GM19397 (cell line): ENCODE measurements at regions not wholly inside any gene's neighbourhood (a gene's known extent, or its start where the extent isn't known, plus 50 kb on each side); places are given as distances from the start of the nearest gene placed in this dataset.
"Not testable (repeated sequence)": the region's sequence is repeated elsewhere in the genome, so short reads cannot be mapped to it uniquely, and the experiment has no call there.

Source experiments
- ATAC-seq: cut with Tn5 transposase; IDR thresholded peaks from one replicate; pipeline ENCODE4 v1.9.1; 2021; ENCODE audit warnings: mild to moderate bottlenecking, moderate library complexity; ENCODE audit not compliant: unreplicated experiment

DNA sequence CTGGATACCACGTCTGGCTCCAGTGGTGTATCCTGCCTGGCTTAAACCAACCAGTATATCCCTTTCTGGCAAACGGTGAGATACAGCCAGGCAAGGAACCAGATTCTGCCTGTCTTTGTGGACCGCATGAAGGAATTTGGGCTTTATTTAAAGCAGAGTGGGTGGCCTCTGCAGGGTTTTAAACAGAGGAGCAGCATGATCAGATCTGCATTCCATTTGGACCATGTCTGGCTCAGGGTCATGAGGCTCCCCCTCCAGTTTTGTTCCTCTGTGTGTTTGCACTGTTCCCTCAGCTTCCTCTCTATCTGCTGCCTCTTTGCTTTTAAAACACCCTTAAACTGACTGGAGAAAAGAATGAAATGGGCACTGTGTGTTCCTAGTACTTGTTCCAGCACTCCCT is 195.0 kb downstream of the GIPC2 start:
- ATAC-seq = no peak

GRCh38 chr1:78247079-78247478 is 201.3 kb downstream of the GIPC2 start:
- ATAC-seq = no peak

- no peak for ATAC-seq
Observed at GRCh38 chr1:78250201-78250600, 204.4 kb downstream of the GIPC2 start.

DNA sequence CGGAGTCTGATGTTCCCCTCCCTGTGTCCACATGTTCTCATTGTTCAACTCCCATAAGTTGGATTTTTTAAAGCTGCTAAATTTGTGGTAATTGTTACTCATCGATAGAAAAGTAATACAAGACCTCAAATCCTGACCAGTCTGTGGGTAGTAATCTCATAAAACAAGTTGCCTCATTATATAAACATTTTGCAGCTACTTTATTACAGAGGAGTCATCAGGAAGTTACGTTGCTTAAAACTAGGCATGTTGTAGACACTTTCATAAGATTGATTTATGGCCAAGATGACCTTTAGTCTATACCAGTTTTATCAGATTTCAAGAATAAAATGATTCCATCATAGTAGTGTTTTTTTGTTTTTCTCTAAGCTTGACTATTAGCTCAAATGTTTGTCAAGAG is 208.8 kb downstream of the GIPC2 start:
- no peak for ATAC-seq

DNA sequence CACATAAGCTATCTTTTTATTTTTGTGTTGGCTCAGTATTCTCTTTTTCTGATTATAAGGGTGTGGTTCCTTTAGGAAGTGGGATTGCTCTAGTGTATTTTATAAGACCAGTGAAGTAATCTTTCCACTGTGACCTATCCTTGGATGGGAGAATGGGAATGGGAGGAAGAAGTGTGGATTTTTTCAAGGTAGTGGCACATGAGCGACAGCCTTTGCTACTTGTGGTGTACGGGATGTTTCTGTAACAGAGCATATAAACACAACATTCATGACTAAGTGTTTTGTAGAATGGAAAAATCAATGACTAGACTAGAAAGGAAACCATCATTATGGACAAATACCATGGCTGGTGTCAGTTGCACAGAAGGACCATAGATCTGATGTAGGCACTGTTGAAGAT is 209.6 kb downstream of the GIPC2 start:
- ATAC-seq = no peak

DNA sequence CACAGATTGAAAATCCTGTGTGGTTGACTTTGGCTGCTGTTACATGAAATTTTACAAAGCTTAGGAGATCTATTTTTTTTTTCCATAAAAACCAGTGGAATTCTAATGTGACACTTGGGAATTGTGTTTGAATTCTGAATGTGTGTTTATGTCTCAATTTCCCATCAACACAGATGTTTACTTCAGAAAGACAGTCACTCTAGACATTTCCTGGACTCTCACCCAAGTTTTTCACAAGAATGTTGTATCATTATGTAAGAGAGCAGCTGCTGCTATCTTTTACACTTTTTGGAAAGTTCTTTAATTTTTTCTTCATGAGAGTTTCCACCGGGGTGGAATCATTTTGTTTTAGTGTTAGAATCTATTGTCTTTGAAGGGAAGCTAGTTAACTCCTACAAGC is 210.1 kb downstream of the GIPC2 start:
- no peak for ATAC-seq

DNA sequence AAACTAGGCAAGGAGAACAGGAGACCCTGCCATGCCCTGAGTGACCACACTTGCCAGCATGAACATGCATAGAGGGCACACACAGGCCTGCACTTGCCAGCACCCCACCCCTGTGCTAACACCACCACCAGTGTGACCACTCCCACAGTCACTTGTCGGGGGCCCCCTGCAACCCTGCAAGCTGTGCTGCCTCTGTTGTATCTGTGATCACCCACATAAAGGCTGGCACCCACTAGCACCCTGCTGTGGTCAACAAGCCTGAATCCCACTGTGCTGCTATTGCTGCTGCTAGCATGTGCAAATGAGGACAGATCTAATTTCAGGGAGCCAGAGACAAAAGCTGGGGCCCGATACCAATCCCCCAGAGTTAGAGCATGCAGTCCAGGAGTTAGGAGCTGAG is 217.7 kb downstream of the GIPC2 start:
- no peak for ATAC-seq

DNA sequence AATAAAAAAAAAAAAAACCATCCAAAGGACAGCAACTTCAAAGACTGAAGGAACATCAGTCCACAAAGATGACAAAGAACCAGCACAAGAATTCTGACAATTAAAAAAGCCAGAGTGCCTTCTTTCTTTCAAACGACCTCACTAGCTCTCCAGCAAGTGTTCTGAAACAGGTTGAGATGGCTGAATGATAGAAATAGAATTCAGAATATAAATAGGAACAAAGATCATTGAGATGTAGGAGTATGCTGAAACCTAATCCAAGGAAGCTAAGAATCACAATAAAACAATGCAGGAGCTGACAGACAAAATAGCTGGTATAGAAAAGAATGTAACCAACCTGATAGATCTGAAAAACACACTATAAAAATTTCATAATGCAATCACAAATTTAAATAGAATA is 218.2 kb downstream of the GIPC2 start:
- no peak for ATAC-seq

DNA sequence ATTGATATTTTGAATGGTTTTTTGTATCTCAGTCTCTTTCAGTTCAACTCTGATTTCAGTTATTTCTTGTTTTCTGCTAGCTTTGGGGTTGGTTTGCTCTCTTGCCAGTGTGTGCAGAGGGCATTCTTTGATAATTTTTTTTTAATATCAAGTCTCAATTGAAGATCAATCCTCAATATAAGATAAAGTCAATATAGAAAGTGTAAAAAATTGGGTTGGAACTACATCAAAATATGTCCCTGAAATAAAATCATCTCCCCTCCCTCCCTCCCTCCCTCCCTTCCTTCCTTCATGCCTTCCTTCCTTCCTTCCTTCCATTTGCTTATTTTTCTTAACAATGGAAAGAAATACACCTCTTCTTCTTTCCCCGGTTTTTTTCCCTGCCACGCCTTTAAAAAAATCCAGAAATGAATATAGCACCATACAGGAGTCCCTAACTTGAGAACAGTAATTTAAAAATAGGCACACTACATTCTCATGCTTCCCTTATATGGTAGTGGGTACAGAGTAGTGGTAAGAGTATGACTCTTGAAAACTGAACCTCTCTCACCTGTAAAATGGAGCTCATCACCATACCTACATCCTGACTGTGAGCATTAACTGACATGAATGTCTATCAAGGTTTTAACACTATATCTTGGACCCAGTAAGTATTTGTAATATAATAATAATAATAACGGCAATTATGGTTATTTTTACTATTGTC is 221.9 kb downstream of the GIPC2 start:
- no peak for ATAC-seq

GRCh38 chr1:78269591-78269990 is 221.2 kb upstream of the PTGFR start:
- ATAC-seq = no peak

DNA sequence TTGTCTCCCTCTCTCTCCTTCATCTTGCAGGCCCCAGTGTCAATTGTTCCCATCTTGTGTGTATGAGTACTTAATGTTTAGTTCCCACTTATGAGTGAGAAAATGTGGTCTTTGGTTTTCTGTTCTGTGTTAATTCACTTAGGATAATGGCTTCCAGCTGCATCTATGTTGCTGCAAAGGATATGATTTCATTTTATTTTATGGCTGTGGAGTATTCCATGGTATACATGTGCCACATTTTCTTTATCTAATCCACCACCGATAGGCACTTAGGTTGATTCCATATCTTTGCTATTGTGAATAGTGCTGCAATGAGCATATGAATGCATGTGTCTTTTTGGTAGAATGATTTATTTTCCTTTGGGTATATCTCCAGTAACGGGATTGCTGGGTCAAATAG is 219.4 kb upstream of the PTGFR start:
- ATAC-seq = not testable (repeated sequence)

DNA sequence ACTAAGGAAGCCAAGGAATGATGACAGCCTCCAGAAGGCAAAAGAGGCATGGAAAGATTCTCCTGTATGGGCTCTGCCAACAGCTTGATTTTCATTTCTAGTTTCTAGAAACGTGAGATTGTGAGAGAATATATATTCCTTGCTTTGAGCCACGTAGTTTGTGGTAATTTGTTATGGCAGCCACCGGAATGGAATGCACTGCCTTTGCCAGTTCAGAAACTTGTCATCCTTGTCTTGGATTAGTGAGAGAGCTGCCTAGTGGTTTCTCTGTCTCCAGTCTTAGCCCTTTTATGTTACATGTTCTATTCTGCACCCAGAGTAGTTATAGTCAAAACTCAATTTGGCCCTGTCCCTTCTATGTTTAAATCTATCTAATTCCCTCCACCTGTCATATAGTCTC is 216.0 kb upstream of the PTGFR start:
- no peak for ATAC-seq

GRCh38 chr1:78275456-78275855 is 215.3 kb upstream of the PTGFR start:
- ATAC-seq = no peak

- no peak for ATAC-seq
Observed at GRCh38 chr1:78275906-78276685, 214.7 kb upstream of the PTGFR start.

DNA sequence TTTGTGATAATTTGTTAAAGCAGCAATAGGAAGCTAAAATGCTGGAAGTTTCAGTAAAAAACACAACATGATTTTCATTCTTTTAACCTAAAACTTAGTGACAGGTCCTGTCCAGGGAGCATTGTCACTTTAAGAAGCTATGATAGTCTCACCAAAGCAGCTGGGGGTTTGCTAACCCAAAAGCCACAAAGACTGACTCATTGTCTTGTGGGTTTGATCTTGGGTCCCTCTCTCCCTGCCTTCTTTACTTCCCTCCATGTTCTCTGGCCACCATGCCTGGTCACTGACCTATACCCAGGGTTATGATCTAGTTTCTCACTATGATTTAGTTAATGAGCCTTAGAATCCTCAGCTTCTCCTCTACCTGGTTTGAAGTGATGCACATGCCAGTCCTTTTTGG is 213.5 kb upstream of the PTGFR start:
- ATAC-seq = no peak

DNA sequence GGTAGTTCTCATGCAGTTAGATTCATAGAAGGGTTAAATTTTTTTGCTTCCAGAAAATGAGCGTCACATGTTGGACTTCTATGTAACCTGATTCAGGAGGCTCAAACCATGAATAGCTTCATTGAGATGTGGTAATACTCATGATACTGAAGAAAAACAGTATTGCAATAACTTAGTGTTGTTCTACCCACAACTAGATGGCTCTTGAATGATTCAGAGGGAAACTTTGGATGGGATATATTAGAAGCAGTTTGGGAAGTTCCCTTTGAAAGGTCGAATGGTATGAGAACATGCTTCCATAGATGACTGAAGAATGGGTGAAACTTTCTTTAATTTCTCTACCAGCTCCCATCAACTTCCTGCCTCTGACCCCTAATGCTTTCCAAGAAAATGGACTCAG is 211.7 kb upstream of the PTGFR start:
- ATAC-seq = no peak

DNA sequence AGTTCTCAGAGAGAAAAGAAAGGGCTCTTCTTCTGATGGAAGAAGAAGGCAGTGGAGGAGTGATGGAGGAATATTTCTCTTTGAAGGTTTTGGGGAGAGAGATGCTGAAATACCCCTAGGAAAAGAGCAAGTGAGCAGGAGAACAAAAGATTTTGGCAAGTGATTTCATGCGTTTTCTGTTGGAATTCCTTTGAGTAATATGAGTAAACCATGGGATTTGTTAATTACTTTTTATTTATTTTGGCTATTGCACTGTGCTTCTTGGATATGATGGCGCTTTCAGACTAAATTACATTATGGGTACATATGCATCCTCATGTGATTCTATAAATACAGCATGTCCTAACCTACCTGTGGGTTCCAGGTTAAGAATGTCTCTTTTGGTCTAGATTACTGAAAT is 210.1 kb upstream of the PTGFR start:
- no peak for ATAC-seq

- no peak for ATAC-seq
Observed at GRCh38 chr1:78281580-78281979, 209.2 kb upstream of the PTGFR start.

GRCh38 chr1:78283691-78284090 is 207.1 kb upstream of the PTGFR start:
- no peak for ATAC-seq

DNA sequence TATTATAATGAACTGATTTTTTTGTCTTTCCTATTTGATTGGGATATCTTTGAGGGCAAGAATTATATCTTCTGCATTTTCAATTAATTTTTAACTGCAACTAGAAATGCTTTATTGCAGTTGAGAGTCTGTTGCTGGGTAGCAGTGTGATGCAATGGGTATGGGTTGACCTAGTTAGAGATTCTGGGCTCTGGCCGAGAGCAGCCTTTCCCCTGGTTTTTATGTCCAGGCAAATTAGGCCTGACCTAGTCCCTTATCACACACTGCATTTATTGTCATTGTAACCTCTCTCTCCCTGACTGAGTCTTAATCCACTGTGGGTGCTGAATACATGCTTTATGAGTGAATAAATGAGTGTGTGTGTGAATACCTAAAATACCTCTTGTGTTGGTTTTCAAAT is 206.4 kb upstream of the PTGFR start:
- ATAC-seq = no peak

GRCh38 chr1:78286686-78287085 is 204.1 kb upstream of the PTGFR start:
- no peak for ATAC-seq

DNA sequence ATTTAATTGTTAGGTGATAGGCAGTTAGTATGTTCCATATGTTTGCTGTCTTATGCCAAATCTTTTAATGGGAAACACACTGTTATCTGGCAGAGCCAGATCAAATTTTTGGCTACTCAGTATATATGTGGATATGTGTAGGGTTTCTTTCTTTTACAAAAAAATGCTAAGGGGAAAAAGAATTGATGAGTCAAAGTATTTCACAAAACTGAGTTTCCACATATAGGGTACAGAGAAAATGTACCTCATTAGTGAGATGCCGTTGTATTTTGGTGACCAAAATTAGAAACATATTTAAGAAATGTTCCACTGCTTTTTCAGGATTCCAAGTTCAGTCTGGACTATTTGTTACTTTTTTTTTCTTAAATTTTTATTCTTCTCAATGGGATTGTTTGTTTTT is 201.2 kb upstream of the PTGFR start:
- ATAC-seq = no peak

DNA sequence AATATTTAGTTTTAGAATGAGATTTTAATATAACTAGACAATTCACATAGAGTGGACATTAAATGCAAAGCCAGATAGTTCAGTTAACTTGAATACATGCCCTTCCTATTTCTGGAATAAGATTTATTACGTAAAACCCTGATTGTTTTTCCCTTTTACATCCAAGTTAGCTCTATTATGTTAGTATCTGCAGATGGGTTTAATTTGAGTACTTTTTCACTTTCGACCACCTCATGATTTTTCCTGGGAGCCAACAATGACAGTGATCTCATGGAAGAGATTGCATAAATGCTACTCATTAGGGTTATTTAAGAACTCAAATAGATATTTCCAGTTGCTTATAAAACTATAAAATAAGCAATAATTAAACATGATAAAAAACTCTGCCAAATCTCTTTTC is 199.4 kb upstream of the PTGFR start:
- no peak for ATAC-seq
